H9 (cell line): ENCODE measurements at regions not wholly inside any gene's neighbourhood (a gene's known extent, or its start where the extent isn't known, plus 50 kb on each side); places are given as distances from the start of the nearest gene placed in this dataset.

ENCODE experiments used
- DNase-seq: peaks from one replicate; pipeline ENCODE4 v3.0.0-alpha.2; 2017
- H2AFZ ChIP-seq: one replicate; pipeline ENCODE4 v1.6.1; 2013; ENCODE audit warnings: mild to moderate bottlenecking, low read length, control low read depth, moderate library complexity
- H2AK5ac ChIP-seq: 2 replicates; pipeline ENCODE4 v1.6.1; 2013; ENCODE audit warnings: low read length, control low read depth, mixed read lengths; ENCODE audit not compliant: insufficient read length
- H2BK120ac ChIP-seq: one replicate; pipeline ENCODE4 v1.6.1; 2013; ENCODE audit warnings: low read depth, mild to moderate bottlenecking, low read length, control low read depth, inconsistent platforms; ENCODE audit not compliant: poor library complexity, severe bottlenecking
- H2BK12ac ChIP-seq: 2 replicates; pipeline ENCODE4 v1.6.1; 2013; ENCODE audit warnings: low read length, control low read depth, mixed read lengths, low read depth; ENCODE audit not compliant: insufficient read length
- H2BK15ac ChIP-seq: 2 replicates; pipeline ENCODE4 v1.6.1; 2013; ENCODE audit warnings: low read depth, low read length, control low read depth
- H2BK20ac ChIP-seq: one replicate; pipeline ENCODE4 v1.6.1; 2013; ENCODE audit warnings: low read depth, mild to moderate bottlenecking, low read length, control low read depth, inconsistent platforms; ENCODE audit not compliant: poor library complexity, severe bottlenecking
- H2BK5ac ChIP-seq: 2 replicates; pipeline ENCODE4 v1.6.1; 2013; ENCODE audit warnings: low read length, control low read depth, mixed read lengths; ENCODE audit not compliant: insufficient read length
- H3K14ac ChIP-seq: 2 replicates; pipeline ENCODE4 v1.6.1; 2013; ENCODE audit warnings: low read length, control low read depth; ENCODE audit not compliant: insufficient read depth
- H3K18ac ChIP-seq: 2 replicates; pipeline ENCODE4 v1.6.1; 2013; ENCODE audit warnings: low read depth, mild to moderate bottlenecking, mixed read lengths, low read length, control low read depth; ENCODE audit not compliant: insufficient read length
- H3K23ac ChIP-seq: 2 replicates; pipeline ENCODE4 v1.6.1; 2013; ENCODE audit warnings: low read length, control low read depth, mixed read lengths, low read depth; ENCODE audit not compliant: insufficient read length
- H3K23me2 ChIP-seq: 2 replicates; pipeline ENCODE4 v1.6.1; 2013; ENCODE audit warnings: low read depth, mild to moderate bottlenecking, mixed read lengths, low read length, control low read depth; ENCODE audit not compliant: insufficient read length, poor library complexity, severe bottlenecking
- H3K27ac ChIP-seq: 2 replicates; pipeline ENCODE4 v1.5.1; 2013; ENCODE audit warnings: low read length, control low read depth, mixed read lengths, low read depth; ENCODE audit not compliant: insufficient read length
- H3K27me3 ChIP-seq: 2 replicates; pipeline ENCODE4 v1.6.1; 2013; ENCODE audit warnings: low read length, control low read depth, inconsistent platforms; ENCODE audit not compliant: insufficient read depth
- H3K4ac ChIP-seq: 2 replicates; pipeline ENCODE4 v1.6.1; 2013; ENCODE audit warnings: low read depth, mild to moderate bottlenecking, control low read depth, inconsistent platforms, low read length, moderate library complexity
- H3K4me1 ChIP-seq: 2 replicates; pipeline ENCODE4 v1.6.1; 2013; ENCODE audit warnings: low read length, control low read depth, inconsistent platforms; ENCODE audit not compliant: insufficient read depth
- H3K4me2 ChIP-seq: 2 replicates; pipeline ENCODE4 v1.6.1; 2013; ENCODE audit warnings: low read length, control low read depth, mixed read lengths; ENCODE audit not compliant: insufficient read length, insufficient read depth
- H3K56ac ChIP-seq: 2 replicates; pipeline ENCODE4 v1.6.1; 2013; ENCODE audit warnings: low read depth, mild to moderate bottlenecking, mixed read lengths, low read length, control low read depth; ENCODE audit not compliant: insufficient read length
- H3K79me1 ChIP-seq: 2 replicates; pipeline ENCODE4 v1.6.1; 2013; ENCODE audit warnings: low read depth, mild to moderate bottlenecking, moderate library complexity, low read length, control low read depth, inconsistent platforms; ENCODE audit not compliant: insufficient read depth, poor library complexity, severe bottlenecking
- H3K79me2 ChIP-seq: 2 replicates; pipeline ENCODE4 v1.6.1; 2013; ENCODE audit warnings: low read length, control low read depth, inconsistent platforms; ENCODE audit not compliant: insufficient read depth
- H3K9ac ChIP-seq: 2 replicates; pipeline ENCODE4 v1.6.1; 2013; ENCODE audit warnings: low read length, control low read depth, mixed read lengths; ENCODE audit not compliant: insufficient read length; ENCODE audit errors: extremely low read depth
- H3K9me3 ChIP-seq: one replicate; pipeline ENCODE4 v1.6.1; 2013; ENCODE audit warnings: low read depth, low read length, inconsistent platforms; ENCODE audit not compliant: control insufficient read depth
- H3T11ph ChIP-seq: one replicate; pipeline ENCODE4 v1.6.1; 2013; ENCODE audit warnings: mild to moderate bottlenecking, low read length, control low read depth, inconsistent platforms
- H4K20me1 ChIP-seq: one replicate; pipeline ENCODE4 v1.6.1; 2013; ENCODE audit not compliant: control insufficient read depth, insufficient read length, insufficient read depth
- H4K5ac ChIP-seq: 2 replicates; pipeline ENCODE4 v1.6.1; 2013; ENCODE audit warnings: low read depth, mild to moderate bottlenecking, mixed read lengths, low read length, control low read depth; ENCODE audit not compliant: insufficient read length
- H4K8ac ChIP-seq: replicated peaks from 2 replicates; pipeline ENCODE4 v1.6.1; 2013; ENCODE audit warnings: low read length, control low read depth, mixed read lengths, low read depth; ENCODE audit not compliant: insufficient read length
- H4K91ac ChIP-seq: 2 replicates; pipeline ENCODE4 v1.6.1; 2013; ENCODE audit warnings: low read depth, mild to moderate bottlenecking, moderate library complexity, mixed read lengths, low read length, control low read depth; ENCODE audit not compliant: insufficient read length
- H3K27ac Mint-ChIP-seq, 3 experiments: 2 replicates in 2 of 3; 3 replicates in 1 of 3; pipeline ENCODE4 v1.8.0; 2020 to 2021; ENCODE audit warnings: mixed read lengths in 3 of 3, mild to moderate bottlenecking in 1 of 3, moderate library complexity in 1 of 3
- H3K27me3 Mint-ChIP-seq: 2 replicates; pipeline ENCODE4 v1.8.0; 2021; ENCODE audit warnings: low read depth, mild to moderate bottlenecking, moderate library complexity, mixed read lengths
- H3K36me3 Mint-ChIP-seq, 3 experiments: 2 replicates in 2 of 3; 3 replicates in 1 of 3; pipeline ENCODE4 v1.8.0; 2020 to 2021; ENCODE audit warnings: low read depth in 3 of 3, mixed read lengths in 3 of 3; ENCODE audit not compliant: insufficient read depth in 1 of 3
- H3K4me1 Mint-ChIP-seq, 2 experiments: 2 replicates each; pipeline ENCODE4 v1.8.0; 2020; ENCODE audit warnings: mixed read lengths in 2 of 2
- H3K4me3 Mint-ChIP-seq, 2 experiments: 2 replicates in 1 of 2; 3 replicates in 1 of 2; pipeline ENCODE4 v1.8.0; 2020 to 2021; ENCODE audit warnings: mild to moderate bottlenecking in 2 of 2, mixed read lengths in 2 of 2, moderate library complexity in 1 of 2
- H3K9me3 Mint-ChIP-seq, 2 experiments: 2 replicates in 1 of 2; 3 replicates in 1 of 2; pipeline ENCODE4 v1.8.0; 2020; ENCODE audit warnings: mild to moderate bottlenecking in 2 of 2, mixed read lengths in 2 of 2, moderate library complexity in 1 of 2
- CTCF ChIP-seq: fragments of 200-600 bp; sonication (generic); conservative IDR thresholded peaks from 3 replicates; pipeline ENCODE4 v1.8.0; 2021; ENCODE audit warnings: antibody characterized with exemption, mild to moderate bottlenecking
- WGBS: extraction: QIAGEN DNeasy Blood & Tissue Kit; methylation state at CpG from one replicate; pipeline ENCODE4 v1.1.7; 2013; ENCODE audit warnings: missing lambda C conversion rate, low lambda C conversion rate, mixed read lengths; ENCODE audit not compliant: insufficient read length; ENCODE audit errors: extremely low coverage; 5-methylcytosine and 5-hydroxymethylcytosine counted together

- Histone ChIP-seq H3K79me2 (no peaks in the 10 kb centered on the region), H3K27me3 (no peaks in the 10 kb centered on the region), H3K4ac (no peak overlapping the region), H2BK15ac (no peak overlapping the region), H2AFZ (no peak overlapping the region), H4K5ac (no peak overlapping the region), H3K18ac (no peak overlapping the region), H2BK120ac (no peak overlapping the region), H2BK20ac (no peak overlapping the region), H3K23ac (no peak overlapping the region), H3K23me2 (no peaks in the 10 kb centered on the region), H2BK5ac (no peak overlapping the region), H3K14ac (no peak overlapping the region), H3K4me2 (no peak overlapping the region), H4K91ac (no peak overlapping the region), H4K20me1 (no peaks in the 10 kb centered on the region), H3K9ac (no peak overlapping the region), H3K79me1 (no peaks in the 10 kb centered on the region), H3K56ac (no peak overlapping the region), H3K9me3 (no peaks in the 10 kb centered on the region), H2AK5ac (no peak overlapping the region), H2BK12ac (no peak overlapping the region), H3K27ac (no peak overlapping the region), H4K8ac (no peak overlapping the region), H3T11ph (no peak overlapping the region), H3K4me1 (no peaks in the 10 kb centered on the region)
- no peak for DNase-seq
- TF ChIP-seq CTCF = no peak
- H3K27ac Mint-ChIP-seq = no peak overlapping the region
- H3K9me3 Mint-ChIP-seq = peaks cover 9 to 23% of the 10 kb centered on the region in 2 experiments
- peaks cover 10% of the 10 kb centered on the region in 2 experiments for H3K4me1 Mint-ChIP-seq
- peaks cover 0 to 19% (median 3%) of the 10 kb centered on the region in 3 experiments; a peak in 6 of 7 replicates for H3K36me3 Mint-ChIP-seq
- no peaks in the 10 kb centered on the region for H3K27me3 Mint-ChIP-seq
- H3K4me3 Mint-ChIP-seq = no peak overlapping the region
- no CpG with 5 or more reads among the region's 2 CpGs for WGBS
These were observed 515.5 kb downstream of the HACE1 start for GRCh38 chr6:104344223-104344622.
